GM19025 (cell line): ENCODE measurements at regions not wholly inside any gene's neighbourhood (a gene's known extent, or its start where the extent isn't known, plus 50 kb on each side); places are given as distances from the start of the nearest gene placed in this dataset.

Experiments
- ATAC-seq: cut with Tn5 transposase; IDR thresholded peaks from one replicate; pipeline ENCODE4 v1.9.1; 2021; ENCODE audit warnings: mild to moderate bottlenecking, low read depth, moderate library complexity; ENCODE audit not compliant: unreplicated experiment

DNA sequence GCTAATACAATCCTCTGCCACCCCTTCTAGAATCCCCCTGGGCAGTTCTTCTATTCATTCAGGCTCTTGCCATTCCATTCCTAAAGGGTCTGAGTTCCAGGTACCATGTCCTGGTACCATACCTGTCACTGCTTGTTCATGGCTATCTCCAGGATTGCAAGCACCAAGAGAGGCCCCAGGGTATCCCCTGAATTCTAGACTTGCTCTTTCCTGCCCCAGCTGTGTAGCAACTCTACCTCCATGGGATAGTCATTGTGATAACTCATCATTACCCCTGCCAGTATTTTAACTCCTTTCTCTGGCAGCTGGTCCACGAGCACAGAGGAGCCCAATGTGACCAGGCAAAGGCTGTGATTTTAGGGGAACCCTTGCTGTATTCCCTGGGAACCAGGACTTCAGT, 143.7 kb upstream of the CDH5 start:
- ATAC-seq = no peak

DNA sequence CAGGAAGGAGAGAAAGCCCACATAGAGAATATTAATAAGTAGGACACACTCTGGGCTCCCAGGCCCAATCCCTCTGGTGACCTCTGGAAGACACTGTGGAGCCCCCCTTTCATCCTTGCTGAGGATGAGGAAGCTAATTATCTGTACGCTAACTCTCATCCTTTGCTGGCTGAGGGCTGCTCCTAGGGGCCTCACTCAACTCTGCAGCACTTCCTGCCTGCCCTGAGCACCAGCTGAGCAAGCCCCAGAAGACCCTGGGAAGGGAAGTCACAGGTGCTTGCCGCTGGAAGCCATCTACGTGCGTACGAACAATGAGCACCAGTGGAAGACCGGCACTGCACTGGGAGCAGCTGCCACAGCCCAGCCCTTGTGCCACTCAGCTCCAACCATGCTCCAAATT, 145.8 kb upstream of the CDH5 start:
- no peak for ATAC-seq

DNA sequence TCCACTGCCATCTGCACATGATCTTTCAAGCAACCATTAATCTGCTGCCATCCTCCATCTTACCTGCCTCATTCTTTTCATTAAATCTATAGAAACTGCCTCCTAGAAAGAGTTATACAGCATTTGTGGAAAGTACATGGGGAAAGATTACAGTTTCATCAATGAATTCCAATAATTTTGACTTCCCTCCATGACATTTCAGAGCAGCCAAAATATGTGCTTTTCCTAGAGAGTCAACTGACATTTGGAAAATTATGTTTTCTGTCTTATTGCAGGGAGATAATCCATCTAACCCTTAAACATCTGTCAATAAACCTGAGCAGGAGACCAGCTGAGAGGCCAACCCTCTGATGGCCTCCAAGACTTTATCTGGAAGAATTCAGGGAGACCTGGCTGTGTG, 147.0 kb upstream of the CDH5 start:
- no peak for ATAC-seq

DNA sequence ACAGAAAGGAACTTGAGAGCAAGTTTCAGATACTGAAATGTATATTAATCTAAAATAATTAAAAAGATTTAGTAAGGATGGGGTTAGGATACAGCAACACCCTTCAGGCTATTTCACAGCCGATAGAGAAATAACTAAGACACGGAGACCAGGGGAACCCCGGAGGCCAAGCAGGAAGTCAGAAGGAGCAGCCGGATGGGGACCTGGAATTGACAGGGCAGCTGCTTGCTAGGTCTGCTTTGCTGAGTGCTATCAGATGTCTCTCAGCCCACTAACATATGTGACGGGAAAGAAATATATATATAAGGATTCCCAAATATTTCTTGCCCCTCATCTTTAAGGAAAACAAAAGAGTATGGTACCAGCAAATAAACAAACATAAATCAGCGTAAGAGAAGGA, 154.1 kb upstream of the CDH5 start:
- no peak for ATAC-seq

DNA sequence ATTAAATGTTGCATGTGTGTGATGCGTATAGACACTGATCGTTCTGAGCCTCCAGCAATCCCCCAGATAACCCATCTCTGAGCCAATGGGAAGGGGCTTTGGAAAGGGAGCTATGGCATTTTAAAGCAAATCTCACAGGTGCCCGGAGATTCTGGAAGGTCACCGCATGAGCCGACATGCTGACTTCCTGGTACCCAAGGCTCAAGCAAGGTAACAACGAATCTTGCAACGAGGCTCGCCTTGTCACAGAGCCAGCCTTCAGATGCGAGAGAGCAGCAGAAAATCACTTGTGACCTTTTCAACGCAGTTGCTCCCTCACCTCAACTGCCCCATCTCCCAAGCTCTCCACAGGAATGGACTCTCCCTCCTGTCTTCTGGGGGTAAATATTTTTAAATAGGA, 154.8 kb upstream of the CDH5 start:
- no peak for ATAC-seq

DNA sequence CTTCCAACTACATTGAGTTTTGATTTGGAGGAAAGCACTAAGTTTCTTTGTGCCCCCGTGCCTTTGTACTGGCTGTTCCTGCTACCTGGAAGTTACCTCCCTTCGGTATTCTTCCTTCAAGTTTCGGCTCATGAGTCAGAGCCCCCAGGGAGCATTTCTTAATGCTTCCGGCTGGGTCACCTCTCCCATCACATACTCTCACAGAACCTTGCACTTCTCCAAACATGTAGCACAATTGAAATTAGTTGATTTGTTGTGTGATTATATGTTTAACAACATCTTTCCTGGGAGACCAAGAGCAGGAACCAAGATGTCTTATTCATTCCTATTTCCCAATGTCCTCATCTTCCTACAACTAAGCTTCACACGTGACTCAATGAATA, 158.6 kb upstream of the CDH5 start:
- no peak for ATAC-seq

DNA sequence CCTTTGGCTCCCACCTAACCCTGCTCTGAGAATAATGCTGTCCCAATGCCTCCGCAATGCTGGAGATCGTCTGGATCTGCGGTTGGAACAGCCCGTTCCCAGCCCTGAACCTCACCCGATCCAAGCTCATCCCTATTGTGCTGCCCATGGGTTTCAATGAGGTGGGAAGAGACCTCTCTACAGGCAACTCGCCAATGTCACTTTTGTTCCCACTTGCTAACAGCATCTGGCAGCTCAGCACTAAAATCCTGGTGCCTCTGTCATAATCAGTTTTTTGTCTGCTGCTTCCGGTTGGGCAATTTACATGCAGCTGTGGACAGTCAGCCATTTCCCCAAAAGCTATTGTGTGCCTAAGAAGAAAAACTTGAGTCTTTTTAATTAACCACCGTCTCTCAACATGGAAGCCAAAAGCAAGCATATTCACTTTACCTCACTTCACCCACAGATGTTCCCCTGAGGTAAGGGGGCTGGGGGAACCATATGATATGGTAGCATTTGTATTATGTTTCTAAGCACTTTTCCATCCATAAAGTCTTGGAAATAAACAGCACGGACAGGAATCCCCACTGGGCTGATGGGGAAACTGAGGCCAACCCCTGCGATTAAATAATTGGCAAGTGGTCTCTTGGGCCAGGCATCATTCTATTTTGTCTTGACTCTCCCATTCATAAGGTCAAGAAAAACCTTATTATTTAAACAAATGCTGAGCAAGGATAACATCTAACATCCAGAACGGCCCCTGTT, 159.2 kb upstream of the CDH5 start:
- no peak for ATAC-seq

DNA sequence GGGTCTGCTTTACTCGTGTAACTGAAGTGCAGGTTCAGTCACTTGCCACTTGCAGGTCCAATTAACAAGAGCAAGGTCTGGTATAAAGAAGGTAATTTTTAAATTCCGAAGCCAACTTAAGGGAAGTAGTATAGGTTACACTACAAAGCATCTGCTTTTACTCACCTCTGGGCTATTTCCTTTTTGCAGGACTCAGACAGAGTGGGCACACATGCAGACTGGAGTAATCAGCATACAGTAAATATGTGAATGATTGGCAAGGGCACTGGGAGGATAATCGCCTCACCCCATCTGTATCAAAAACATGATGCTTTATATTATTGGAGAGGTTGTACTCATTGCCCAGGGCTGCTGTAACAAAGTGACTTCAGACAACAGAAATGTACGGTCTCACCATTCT, 160.1 kb upstream of the CDH5 start:
- no peak for ATAC-seq

DNA sequence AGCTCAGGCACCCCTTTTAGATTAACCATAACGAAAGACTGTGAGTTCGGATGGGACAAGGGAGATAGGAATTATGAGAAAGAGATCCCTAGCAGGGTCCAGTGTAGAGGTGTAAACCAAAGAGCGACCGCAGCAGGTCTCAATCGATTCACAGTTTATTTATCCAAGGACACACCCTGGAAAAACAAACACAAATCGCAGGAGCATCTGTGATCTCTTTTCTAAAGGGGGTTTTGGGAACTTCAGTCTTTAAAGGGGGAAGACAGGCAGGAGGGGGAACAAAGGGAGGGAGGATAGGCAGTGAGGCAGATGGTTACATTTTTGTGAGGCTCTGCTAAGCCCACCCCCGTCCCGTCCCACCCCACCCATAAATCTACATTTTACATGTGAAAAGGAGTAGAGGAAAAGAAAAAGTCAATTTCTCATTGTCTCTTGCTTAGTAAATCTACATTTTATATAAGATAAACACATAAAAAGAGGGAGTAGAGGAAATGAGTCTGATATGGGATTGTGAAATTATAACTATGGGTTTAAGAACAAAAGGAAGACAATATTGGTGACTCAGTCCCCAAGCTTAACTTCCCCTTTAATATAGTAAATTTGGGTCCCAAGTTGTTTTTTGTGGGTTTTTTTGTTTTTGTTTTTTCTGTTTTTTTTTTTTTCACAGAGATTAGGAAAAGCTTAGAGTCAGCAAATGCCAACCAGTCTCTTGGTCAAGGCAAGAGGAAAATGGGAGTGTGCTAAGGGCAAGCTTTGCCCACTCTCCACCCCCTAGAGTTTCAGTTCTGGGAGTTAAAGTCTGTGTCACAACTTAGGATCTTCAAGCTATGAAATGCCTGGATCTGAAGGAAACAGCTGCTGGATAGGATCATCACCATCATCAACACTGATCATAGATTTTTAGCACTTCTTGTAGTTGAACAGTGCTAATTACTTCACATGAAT, 160.9 kb upstream of the CDH5 start:
- ATAC-seq = no peak

DNA sequence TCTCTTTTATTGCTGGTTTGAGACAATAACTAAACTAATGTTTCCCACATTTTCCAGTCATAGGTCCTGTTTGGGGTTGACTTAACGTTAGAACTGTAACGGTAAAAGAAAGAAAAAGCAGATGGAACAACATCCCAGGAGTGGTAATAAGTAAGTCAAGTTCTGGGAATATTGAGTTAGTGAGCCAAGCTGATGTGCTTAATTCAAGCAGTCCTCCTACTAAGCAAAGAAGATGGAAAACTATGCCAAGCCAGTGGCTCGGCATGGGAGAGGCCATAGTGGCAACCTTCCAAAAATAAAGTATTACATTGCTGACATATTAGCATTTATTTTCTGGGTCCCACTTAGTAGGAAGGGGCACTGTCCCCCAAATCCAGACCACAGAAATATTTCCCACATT, 161.7 kb upstream of the CDH5 start:
- no peak for ATAC-seq

DNA sequence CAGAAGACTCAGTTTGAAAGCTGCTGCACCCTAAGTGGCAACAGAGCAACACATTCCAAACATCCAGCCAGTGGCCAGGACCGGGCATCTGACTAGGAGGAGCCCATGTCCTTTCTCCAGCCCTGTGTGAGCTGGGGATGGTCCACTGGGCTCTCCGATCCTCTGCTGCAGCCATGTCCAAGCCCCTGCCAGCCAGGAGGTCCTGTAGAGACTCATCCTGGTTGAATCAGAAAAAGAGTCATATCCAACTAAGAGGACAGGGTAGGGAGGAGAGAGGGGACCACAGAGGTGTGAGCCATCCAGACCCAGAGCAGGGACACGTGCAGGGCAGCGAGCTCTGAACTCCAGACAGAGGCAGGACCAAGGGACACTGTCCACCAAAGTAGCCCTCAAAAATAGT, 163.0 kb upstream of the CDH5 start:
- ATAC-seq = no peak

DNA sequence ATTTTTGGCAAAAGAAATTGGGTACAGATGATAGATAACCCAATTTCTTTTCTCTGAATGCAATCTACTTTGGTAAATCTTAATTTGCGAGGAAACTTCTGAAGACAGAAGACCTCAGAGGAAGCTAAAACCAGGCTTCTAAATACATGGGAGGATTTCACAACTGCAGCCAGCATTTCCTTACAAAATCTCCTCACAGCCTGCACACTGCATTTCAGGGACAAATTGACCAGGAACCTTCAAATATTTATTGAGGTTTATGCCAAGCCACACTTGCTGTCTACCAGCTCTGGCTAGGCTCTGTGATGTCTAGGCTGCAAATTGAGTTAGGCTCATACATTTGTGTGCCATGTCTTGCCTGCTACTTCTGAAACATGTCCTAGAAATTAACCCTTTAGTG, 167.3 kb upstream of the CDH5 start:
- no peak for ATAC-seq

DNA sequence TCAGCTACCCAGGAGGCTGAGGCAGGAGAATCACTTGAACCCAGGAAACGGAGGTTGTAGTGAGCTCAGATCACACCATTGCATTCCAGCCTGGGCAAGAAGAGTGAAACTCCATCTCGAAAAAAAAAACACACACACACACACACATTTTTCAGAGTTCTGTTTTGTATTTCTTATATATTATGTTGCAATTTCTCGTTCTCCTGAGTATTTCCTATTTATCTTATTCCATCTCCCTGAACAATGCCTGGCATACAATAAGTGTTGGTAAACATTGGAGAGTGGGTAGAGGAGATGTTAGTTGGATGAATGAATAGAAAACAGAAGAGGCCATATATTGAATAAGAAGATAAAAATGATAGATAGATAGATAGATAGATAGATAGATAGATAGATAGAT, 167.8 kb upstream of the CDH5 start:
- no peak for ATAC-seq

DNA sequence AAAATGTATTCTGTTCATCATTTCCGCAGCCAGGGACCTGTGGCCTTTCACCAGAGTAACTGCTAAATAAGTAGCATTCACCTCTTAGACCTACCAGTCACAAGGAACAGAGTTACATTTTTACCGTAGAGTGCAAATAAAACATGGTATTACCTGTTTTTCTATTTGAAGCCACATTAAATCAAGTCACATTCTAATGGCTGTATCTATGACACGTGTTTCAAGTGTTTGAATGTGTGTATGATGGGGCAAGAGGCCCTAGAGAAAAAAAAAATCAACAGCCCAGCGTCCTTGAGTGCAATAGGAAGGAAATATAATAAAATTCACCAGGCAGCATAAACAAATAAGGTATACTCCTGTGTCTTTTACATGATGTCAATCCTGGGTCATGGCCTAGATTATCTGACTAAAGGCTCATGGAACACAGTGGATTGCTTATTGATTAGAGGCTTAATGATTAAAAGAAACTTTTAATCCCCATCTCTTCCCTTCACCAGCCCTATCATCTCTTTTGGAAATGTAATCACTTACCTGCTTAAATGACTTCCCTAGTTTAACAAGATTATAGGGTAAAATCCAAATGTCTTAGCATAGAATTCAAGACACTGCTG, 168.7 kb upstream of the CDH5 start:
- ATAC-seq = no peak

DNA sequence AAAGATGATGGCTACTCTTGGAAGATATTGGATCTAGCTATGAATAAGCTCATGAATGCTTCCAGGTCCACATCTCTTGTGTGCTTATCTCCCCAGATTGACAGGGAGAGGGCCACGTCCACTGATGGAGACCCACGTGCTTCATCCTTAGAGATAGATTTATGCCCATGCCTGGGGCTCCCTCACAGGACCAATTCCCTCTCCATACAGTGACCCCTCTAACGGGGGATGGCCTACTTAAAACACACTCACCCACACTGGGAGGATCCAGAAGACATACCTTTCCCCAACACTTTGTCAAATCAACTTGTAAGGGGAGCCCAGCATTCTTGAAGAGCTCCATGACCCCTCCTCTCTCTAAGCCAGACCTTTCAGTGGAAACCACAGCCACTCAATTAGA, 169.7 kb upstream of the CDH5 start:
- ATAC-seq = no peak

DNA sequence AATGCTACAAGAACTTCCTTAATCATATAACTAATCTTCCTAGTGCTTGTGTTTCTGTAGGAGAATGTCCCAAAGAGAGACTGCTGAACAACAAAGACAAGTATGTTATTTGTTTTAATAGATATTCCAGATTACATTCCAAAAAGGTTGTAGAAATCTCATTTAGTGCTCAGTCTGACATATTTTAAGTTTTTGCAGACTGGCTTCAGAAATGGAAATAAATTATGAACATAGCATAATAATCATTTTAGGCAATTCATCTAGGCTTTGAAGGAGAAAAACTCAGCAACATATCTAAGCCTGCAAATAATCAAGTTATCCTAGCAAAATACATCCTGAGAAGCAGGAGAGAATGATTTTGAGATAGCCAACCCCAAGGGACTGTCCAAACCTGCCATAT, 171.6 kb upstream of the CDH5 start:
- ATAC-seq = no peak

DNA sequence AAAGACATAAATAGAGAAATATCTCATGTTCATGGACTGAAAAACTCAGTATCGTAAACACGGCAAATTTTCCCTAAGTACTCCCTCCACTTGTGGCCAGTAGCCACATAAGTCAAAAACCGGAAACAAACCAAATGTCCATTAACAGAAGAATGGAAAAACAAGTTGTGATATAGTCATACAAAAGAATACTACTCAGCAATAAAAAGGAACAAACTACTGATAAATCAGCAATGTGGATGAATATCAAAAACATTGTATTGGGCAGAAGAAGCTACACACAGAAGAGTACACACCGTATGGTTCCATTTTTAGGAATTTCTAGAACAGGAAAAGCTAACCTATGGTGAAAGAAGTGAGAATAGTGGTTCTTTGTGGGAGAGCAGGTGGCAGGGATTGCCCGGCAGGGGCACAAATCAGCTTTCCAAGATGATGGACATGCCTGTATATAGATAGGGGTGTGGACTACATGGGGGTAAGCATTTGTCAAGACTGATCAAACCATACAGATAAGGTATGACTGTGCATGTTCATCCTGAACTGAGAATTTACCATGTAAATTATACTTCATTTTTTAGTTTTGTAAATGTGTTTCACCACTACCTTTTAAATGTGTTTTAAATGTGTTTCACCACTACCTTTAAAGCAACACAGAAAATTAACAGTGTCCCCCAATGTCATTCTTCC, 172.8 kb upstream of the CDH5 start:
- no peak for ATAC-seq

DNA sequence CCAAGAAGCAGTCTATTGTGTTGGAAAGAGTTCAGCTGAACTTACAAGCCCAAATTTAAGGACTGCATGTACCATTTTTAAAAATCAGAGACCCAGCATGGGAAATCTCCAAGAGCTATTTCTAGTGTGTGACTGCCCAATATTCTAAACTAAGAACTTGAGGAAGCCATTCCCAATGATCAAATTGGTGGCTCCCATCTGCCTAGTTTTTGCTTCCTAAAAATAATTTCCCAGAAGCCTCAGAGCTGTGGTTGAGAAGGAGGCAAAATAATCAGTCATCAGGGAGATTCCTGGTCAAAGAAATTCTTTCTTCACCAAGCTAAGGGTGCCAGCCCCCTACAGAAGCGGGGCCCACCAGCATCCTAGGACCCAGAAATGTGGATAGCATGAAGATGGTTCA, 176.1 kb upstream of the CDH5 start:
- no peak for ATAC-seq

DNA sequence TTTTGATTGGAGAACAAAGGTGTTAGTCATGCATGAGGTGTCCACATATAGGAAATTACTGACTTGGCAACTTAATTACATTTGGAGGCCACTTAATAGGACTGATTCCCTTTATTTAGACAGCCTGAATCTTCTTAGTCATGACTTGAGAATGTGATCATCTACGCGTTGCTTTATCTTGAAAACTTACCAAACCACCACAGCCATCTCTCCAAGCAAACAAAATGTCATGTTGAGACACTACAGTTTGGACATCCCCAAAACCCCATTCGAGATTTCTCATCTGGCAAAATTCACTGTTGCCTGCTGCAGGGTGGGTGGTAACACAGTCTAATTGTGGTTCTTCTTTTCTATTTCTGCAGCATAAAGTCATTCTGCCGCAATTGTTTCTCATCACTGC, 176.5 kb upstream of the CDH5 start:
- ATAC-seq = no peak

DNA sequence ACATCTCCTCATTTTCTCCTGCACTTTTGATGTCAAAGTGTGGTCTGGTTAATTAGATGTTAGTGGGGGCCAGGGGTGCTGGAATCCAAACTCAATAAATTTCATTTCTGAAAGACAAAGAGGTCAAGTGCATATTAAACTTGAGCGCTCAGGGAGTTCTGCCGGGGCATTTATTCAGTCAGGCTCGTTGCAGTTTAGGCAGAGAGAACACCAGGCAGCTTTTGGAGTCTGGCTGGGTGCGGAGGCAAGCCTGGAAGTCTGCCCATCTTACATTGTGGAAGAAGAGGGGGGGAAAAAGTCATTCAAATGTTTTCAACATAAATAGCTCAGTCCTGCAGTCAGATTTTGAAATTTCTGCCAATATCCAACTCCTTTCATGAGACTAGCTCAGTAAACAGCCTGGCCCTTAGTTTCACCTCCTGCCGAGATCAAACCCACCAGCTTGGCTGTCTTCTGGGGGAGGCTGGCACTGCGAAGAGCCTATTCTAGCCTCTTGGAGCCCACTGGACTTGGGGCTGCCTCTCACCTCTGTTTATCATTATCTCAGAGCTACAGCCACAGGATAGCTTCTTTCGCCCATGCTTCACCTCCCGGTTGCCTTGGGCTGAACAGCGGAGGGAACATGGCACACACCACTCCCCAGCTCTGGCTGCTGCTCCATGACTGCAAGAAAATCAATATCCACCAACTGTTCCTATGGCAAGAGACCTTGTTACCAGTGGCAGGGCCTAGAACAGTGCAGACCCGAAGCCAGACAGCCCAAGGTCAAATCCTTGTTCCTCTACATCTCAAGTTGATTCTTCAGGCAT, 177.4 kb upstream of the CDH5 start:
- ATAC-seq = no peak
